LNCAP (cell line): ENCODE measurements at regions not wholly inside any gene's neighbourhood (a gene's known extent, or its start where the extent isn't known, plus 50 kb on each side); places are given as distances from the start of the nearest gene placed in this dataset.

Experiments
- CTCF ChIP-seq: fragments of 450-650 bp; IDR thresholded peaks from 2 replicates; pipeline ENCODE4 v1.5.1; 2017; ENCODE audit warnings: mild to moderate bottlenecking

DNA sequence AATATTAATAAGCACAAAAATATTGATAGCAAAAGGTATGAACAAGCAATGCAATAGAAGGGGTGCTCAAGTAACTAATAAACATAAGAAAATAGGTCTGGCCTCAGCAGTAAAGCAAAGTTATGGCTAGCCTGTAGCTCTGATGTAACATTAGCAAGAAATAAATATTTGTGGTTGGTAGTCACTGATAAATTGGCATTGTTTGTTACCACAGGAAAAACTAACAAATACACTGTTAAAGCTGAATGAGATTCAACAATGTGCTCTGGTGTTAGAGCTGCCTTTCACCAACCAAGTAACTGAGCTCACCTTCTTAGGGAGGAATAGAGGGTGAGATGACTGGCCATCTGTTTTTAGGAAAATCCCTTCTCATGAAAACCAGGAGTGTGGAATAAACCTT is 71.4 kb downstream of the AREG start:
- TF ChIP-seq CTCF = no peak

DNA sequence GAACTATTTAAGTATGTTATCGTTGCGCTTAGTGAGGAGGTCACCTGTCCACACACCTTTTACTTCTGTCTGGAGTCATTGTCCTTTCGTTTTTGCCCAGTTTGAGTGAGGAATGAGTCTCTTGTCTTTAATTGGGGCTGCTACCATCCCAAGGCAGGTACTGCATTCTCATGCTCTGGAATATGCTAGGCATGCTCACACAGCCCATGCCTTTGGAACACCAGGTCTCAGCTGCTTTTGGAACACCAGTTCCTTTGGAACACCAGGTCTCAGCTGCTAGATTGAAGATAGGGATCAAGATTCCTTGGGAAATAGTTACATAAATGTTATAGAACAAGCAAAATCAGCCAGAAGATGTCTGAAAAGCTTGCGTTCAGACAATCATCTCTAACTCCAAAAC is 73.1 kb downstream of the AREG start:
- TF ChIP-seq CTCF = no peak

DNA sequence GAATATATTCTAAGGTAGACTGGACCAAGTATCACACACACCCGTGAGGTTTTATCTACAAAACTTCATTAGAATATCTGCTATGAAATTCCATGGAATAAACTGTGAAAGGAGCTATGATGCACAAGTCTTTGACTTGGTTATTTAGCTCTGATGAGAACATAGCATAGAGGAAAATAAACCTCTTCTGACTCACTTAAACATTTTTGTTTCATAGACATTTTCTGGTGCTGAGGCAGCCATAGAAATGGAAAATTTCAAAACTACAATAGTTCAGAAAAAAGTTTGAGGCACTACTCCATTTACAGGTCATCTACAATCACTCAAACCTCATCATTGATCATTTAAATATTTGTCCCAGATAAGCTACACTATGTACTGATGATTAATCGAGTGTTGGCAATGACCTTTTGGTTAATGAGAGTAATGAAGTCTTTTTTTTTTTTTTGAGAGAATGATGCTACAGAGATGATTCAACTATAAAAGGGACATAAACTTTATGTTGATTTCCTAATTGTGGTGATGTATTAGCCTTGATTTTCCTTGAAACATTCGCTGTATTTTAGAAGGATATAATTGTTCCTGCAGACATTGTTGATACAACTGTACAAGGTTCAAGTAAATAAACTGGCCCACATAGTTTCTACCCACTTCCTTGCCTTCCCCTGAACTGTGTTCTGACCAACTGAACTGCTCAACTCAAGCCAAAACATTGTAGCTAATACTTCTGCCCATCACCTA is 77.5 kb downstream of the AREG start:
- no peak for TF ChIP-seq CTCF

- TF ChIP-seq CTCF = no peak
These were observed 78.2 kb downstream of the AREG start for GRCh38 chr4:74523096-74523495.

- TF ChIP-seq CTCF = no peak
These were observed 80.0 kb downstream of the AREG start for GRCh38 chr4:74524985-74525384.

DNA sequence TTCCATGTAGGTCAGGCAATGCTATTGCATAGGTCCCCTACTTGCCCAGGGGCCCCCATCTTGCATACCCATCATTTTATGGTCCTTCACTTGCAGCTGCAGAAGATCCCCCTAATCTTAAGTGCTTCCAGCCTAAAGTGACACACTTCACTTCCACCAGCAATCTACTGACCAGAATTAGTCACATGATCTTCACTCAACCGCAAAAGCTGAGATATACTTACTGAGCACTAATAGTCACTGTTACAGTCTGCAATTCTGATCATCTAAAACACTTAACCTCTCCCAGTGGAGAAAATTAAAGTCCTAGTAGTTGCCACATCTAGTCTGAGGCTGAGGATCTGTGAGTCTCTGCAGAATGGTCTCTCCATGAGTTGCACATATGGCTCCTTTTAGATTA is 82.1 kb downstream of the AREG start:
- TF ChIP-seq CTCF = no peak

GRCh38 chr4:74528178-74528577 is 83.2 kb downstream of the AREG start:
- TF ChIP-seq CTCF = no peak
